ENCODE measurements at regions not wholly inside any gene's neighbourhood (a gene's known extent, or its start where the extent isn't known, plus 50 kb on each side); places are given as distances from the start of the nearest gene placed in this dataset.

DNA sequence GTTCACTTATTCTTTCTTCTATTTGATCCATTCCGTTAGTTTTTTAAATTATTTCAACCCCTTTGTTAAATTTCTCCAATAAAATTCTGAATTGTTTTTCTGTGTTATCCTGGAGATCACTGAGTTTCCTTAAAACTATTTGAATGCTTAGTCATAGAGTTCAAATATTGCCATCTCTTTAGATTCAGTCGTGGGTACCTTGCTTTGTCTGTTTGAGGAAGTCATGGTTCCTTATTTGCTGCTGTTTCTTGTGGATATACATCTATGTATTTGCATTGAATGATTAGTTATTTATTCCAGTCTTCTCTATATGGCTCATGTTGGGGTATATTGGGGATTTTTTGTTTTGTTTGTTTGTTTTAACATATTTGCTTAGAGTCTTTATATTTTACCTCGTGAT is 80.6 kb downstream of the HINT1 start:
- TF ChIP-seq POLR2A (IDR thresholded peaks at IDR 0.05; ENCODE audit: low read depth, low read length) (no peak), POLR2AphosphoS5 (IDR thresholded peaks at IDR 0.05; ENCODE audit: low read depth, low read length) (no peak), TAF1 (IDR thresholded peaks at IDR 0.05; ENCODE audit: borderline replicate concordance, low read depth, low read length) (no peak)
